ENCODE measurements at regions not wholly inside any gene's neighbourhood (a gene's known extent, or its start where the extent isn't known, plus 50 kb on each side); places are given as distances from the start of the nearest gene placed in this dataset.
A peak's percentile ranks its signal among the peaks of the same experiment; 100 is the strongest.

GRCh38 chr4:3673176-3673575 is 93.0 kb upstream of the ADRA2C start:
- intact Hi-C loops (cut with DNase I): no loop called here
- H3K27me3 ChIP-seq: peaks cover 0 to 33% (median 10%) of the 10 kb centered on the region in 3 donors
- no peaks in the 10 kb centered on the region for H3K36me3 ChIP-seq
- no peak for DNase-seq
- WGBS, 2 donors: 84 to 88% methylated on average over 4 of the region's 4 CpGs
- TF ChIP-seq POLR2AphosphoS5 (IDR thresholded peaks at IDR 0.05): no peak
- no peak for TF ChIP-seq POLR2A (IDR thresholded peaks at IDR 0.05)
- TF ChIP-seq EP300 (IDR thresholded peaks at IDR 0.05): no peak
- no peak for TF ChIP-seq CTCF (IDR thresholded peaks at IDR 0.05)
- H3K27ac ChIP-seq: no peak overlapping the region
- no peak overlapping the region for H3K4me3 ChIP-seq
- H3K9me3 ChIP-seq: no peaks in the 10 kb centered on the region
- H3K4me1 ChIP-seq: no peaks in the 10 kb centered on the region

GRCh38 chr4:3672465-3672831 is 93.7 kb upstream of the ADRA2C start:
- no peak for TF ChIP-seq POLR2A (IDR thresholded peaks at IDR 0.05)
- TF ChIP-seq CTCF (IDR thresholded peaks at IDR 0.05): no peak
- no peak for TF ChIP-seq POLR2AphosphoS5 (IDR thresholded peaks at IDR 0.05)
- no peak for TF ChIP-seq EP300 (IDR thresholded peaks at IDR 0.05)
- no peak overlapping the region for H3K4me3 ChIP-seq
- 91 to 96% methylated on average over 3 of the region's 3 CpGs for WGBS, 2 donors
- no peaks in the 10 kb centered on the region for H3K4me1 ChIP-seq
- peaks cover 0 to 27% (median 10%) of the 10 kb centered on the region in 3 donors for H3K27me3 ChIP-seq
- DNase-seq: no peak
- intact Hi-C loops (cut with DNase I): no loop called here
- H3K27ac ChIP-seq: no peak overlapping the region
- no peaks in the 10 kb centered on the region for H3K9me3 ChIP-seq
- no peaks in the 10 kb centered on the region for H3K36me3 ChIP-seq

- no peaks in the 10 kb centered on the region for H3K4me1 ChIP-seq
- DNase-seq: peak; percentile 14
- intact Hi-C loops (cut with DNase I): no loop called here
Observed at GRCh38 chr4:3671571-3672464, 94.4 kb upstream of the ADRA2C start.

GRCh38 chr4:3670521-3671519 is 95.4 kb upstream of the ADRA2C start:
- DNase-seq: no peak
- Histone ChIP-seq H3K4me1 (no peaks in the 10 kb centered on the region), H3K27ac (no peak overlapping the region), H3K36me3 (no peaks in the 10 kb centered on the region), H3K9me3 (peaks cover 0 to 4% (median 0%) of the 10 kb centered on the region in 4 donors), H3K4me3 (no peak overlapping the region), H3K27me3 (peaks cover 0 to 14% (median 0%) of the 10 kb centered on the region in 3 donors)
- intact Hi-C loops (cut with DNase I): no loop called here
- no peak for TF ChIP-seq EP300 (IDR thresholded peaks at IDR 0.05)
- no peak for TF ChIP-seq POLR2AphosphoS5 (IDR thresholded peaks at IDR 0.05)
- TF ChIP-seq POLR2A (IDR thresholded peaks at IDR 0.05): no peak
- TF ChIP-seq CTCF (IDR thresholded peaks at IDR 0.05): no peak
- 91 to 93% methylated on average over 37 of the region's 37 CpGs for WGBS, 2 donors

More at GRCh38 chr4:3671571-3672464, 94.4 kb upstream of the ADRA2C start:
- H3K36me3 ChIP-seq: no peaks in the 10 kb centered on the region
- H3K27ac ChIP-seq: no peak overlapping the region
- H3K27me3 ChIP-seq: peaks cover 0 to 21% (median 7%) of the 10 kb centered on the region in 3 donors
- H3K4me3 ChIP-seq: no peak overlapping the region
- TF ChIP-seq EP300 (IDR thresholded peaks at IDR 0.05) (no peak), CTCF (IDR thresholded peaks at IDR 0.05) (no peak), POLR2A (IDR thresholded peaks at IDR 0.05) (no peak), POLR2AphosphoS5 (IDR thresholded peaks at IDR 0.05) (no peak)
- 46 to 63% methylated on average over 12 of the region's 12 CpGs for WGBS, 2 donors
- peaks cover 0 to 2% (median 0%) of the 10 kb centered on the region in 4 donors for H3K9me3 ChIP-seq

Data from sigmoid colon (tissue), 6 donors.